Mucosa of rectum (tissue), 2 donors: ENCODE measurements at regions not wholly inside any gene's neighbourhood (a gene's known extent, or its start where the extent isn't known, plus 50 kb on each side); places are given as distances from the start of the nearest gene placed in this dataset.
"Not testable (repeated sequence)": the region's sequence is repeated elsewhere in the genome, so short reads cannot be mapped to it uniquely, and the experiment has no call there.

Experiments used
- H3K27ac ChIP-seq, 2 donors: one replicate each; pipeline ENCODE4 v1.7.0; 2013; ENCODE audit warnings: inconsistent platforms in 2 of 2, low read depth in 2 of 2, low read length in 2 of 2
- H3K27me3 ChIP-seq, 2 donors: one replicate each; pipeline ENCODE4 v1.7.0; 2013; ENCODE audit warnings: low read length in 2 of 2; ENCODE audit not compliant: control insufficient read depth in 2 of 2, insufficient read depth in 2 of 2
- H3K36me3 ChIP-seq, 2 donors: one replicate each; pipeline ENCODE4 v1.7.0; 2013; ENCODE audit warnings: low read length in 2 of 2; ENCODE audit not compliant: control insufficient read depth in 2 of 2, insufficient read depth in 2 of 2
- H3K4me1 ChIP-seq, 2 donors: one replicate each; pipeline ENCODE4 v1.7.0; 2013; ENCODE audit warnings: low read length in 2 of 2, mild to moderate bottlenecking in 1 of 2; ENCODE audit not compliant: control insufficient read depth in 2 of 2, insufficient read depth in 2 of 2
- H3K4me3 ChIP-seq, 2 donors: one replicate each; pipeline ENCODE4 v1.7.0; 2013; ENCODE audit warnings: low read length in 2 of 2
- H3K9ac ChIP-seq, 2 donors: one replicate each; pipeline ENCODE4 v1.7.0; 2013; ENCODE audit warnings: low read length in 2 of 2, low read depth in 1 of 2, mild to moderate bottlenecking in 1 of 2
- H3K9me3 ChIP-seq, 2 donors: one replicate each; pipeline ENCODE4 v1.7.0; 2013; ENCODE audit warnings: low read length in 2 of 2; ENCODE audit not compliant: control insufficient read depth in 2 of 2
- donor health status: healthy.
- donor health status: Normal muscosa, but diverticular disease.

DNA sequence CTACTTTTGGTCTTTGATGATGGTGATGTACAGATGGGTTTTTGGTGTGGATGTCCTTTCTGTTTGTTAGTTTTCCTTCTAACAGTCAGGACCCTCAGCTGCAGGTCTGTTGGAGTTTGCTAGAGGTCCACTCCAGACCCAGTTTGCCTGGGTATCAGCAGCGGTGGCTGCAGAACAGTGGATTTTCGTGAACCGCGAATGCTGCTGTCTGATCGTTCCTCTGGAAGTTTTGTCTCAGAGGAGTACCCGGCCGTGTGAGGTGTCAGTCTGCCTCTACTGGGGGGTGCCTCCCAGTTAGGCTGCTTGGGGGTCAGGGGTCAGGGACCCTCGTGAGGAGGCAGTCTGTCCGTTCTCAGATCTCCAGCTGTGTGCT lies 56.6 kb upstream of the TNFAIP8 start:
- not testable (repeated sequence) for H3K9ac ChIP-seq, H3K36me3 ChIP-seq, H3K27ac ChIP-seq, H3K4me1 ChIP-seq, H3K9me3 ChIP-seq, H3K4me3 ChIP-seq, H3K27me3 ChIP-seq

DNA sequence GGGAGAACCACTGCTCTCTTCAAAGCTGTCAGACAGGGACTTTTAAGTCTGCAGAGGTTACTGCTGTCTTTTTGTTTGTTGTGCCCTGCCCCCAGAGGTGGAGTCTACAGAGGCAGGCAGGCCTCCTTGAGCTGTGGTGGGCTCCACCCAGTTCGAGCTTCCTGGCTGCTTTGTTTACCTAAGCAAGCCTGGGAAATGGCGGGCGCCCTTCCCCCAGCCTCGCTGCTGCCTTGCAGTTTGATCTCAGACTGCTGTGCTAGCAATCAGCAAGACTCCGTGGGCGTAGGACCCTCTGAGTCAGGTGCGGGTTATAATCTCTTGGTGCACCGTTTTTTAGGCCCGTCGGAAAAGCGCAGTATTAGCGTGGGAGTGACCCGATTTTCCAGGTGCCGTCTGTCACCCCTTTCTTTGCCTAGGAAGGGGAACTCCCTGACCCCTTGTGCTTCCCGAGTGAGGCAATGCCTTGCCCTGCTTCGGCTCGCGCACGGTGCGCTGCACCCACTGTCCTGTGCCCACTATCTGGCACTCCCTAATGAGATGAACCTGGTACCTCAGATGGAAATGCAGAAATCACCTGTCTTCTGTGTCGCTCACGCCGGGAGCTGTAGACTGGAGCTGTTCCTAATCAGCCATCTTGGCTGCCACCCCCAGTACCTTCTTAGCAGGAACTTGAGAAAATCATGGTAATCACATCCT lies 56.1 kb upstream of the TNFAIP8 start:
- H3K27me3 ChIP-seq, H3K4me3 ChIP-seq, H3K9me3 ChIP-seq, H3K36me3 ChIP-seq, H3K9ac ChIP-seq, H3K27ac ChIP-seq, H3K4me1 ChIP-seq: not testable (repeated sequence)

DNA sequence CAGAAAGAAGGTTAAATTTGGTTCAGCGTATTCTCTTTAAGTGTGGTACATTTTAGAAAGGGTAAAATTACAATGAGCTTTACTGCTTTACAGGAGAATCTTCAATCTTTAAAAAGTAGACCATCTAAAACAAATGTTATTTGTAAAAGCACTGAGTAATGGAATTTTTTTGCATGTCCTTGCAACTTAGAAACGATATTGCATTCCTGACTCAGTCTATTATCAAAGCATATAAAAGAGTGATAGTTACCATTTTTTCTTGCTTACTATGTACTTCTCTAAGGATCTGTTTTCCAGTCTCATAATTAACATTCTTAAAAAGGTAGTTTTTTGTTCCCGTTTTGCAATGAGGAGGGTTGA lies 55.5 kb upstream of the TNFAIP8 start:
- H3K4me1 ChIP-seq, result peaks cover 0 to 8% of the 10 kb centered on the region in 2 donors
- no peaks in the 10 kb centered on the region for H3K27me3 ChIP-seq
- no peak overlapping the region for H3K4me3 ChIP-seq
- no peak overlapping the region for H3K27ac ChIP-seq
- H3K9ac ChIP-seq, result no peak overlapping the region
- no peaks in the 10 kb centered on the region for H3K9me3 ChIP-seq
- no peaks in the 10 kb centered on the region for H3K36me3 ChIP-seq

DNA sequence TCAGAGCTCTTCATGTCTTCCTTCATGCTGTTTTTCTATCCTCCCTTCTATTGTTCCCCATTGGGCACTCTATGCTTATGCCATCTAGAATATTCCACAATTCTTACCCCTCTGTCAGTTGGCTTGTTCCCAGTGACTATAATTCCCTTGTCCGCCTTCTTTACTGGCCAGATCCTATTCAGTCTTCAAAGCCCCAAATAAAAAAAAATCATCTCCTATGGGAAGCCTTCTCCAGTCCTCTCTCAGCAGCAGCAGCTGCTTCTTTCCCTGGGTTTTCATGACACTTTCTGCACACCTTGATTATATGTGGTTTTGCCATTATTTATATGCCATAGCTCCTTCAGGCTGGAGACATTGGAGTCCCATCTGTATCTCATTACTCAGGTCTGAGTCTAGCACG lies 54.6 kb upstream of the TNFAIP8 start:
- Histone ChIP-seq H3K27ac (no peak overlapping the region), H3K4me1 (peaks cover 0 to 8% of the 10 kb centered on the region in 2 donors), H3K4me3 (no peak overlapping the region), H3K9ac (no peak overlapping the region), H3K36me3 (no peaks in the 10 kb centered on the region), H3K27me3 (no peaks in the 10 kb centered on the region), H3K9me3 (no peaks in the 10 kb centered on the region)

DNA sequence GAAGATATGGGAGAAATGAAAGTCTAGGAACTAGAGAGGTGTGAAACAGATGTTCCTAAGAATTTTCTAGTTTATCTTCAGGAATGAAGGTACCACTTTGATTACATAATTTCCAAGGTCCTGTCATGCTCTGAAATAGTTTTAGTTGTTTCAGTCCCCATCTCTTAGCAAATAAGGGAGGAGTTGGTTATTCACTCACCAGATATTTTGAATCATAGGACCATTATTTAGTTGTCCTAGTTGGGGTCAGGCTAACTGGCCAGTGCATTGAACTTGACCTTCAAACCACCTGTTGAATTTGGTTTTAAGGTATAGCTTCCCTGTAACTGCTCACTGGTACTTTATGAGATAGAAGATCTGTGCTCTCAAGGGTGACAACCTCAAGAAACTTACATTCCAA lies 53.9 kb upstream of the TNFAIP8 start:
- H3K9ac ChIP-seq, result no peak overlapping the region
- no peak overlapping the region for H3K4me3 ChIP-seq
- no peaks in the 10 kb centered on the region for H3K36me3 ChIP-seq
- H3K4me1 ChIP-seq, result peaks cover 0 to 8% of the 10 kb centered on the region in 2 donors
- H3K27ac ChIP-seq, result no peak overlapping the region
- H3K9me3 ChIP-seq, result no peaks in the 10 kb centered on the region
- no peaks in the 10 kb centered on the region for H3K27me3 ChIP-seq

DNA sequence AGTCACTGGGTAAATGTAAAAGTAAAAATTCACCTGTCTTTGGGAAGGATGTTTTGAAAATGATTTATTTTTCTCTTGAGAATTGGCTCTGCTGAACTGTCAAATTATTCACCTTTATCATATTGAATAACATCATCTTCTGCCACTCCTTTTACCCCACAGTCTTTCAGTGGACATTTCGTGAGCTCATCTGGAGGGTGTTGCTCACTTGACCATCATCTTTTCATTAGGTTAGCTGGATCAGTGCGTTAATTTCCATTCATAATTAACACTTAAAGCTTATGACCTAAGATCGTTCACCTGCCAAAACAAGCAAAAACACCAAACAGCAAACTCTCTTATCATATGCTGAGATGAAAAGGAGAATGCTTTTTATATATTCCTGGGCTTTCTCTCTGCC lies 53.4 kb upstream of the TNFAIP8 start:
- no peak overlapping the region for H3K9ac ChIP-seq
- H3K9me3 ChIP-seq, result no peaks in the 10 kb centered on the region
- peaks cover 0 to 8% of the 10 kb centered on the region in 2 donors for H3K4me1 ChIP-seq
- H3K27ac ChIP-seq, result no peak overlapping the region
- no peaks in the 10 kb centered on the region for H3K36me3 ChIP-seq
- H3K4me3 ChIP-seq, result no peak overlapping the region
- H3K27me3 ChIP-seq, result no peaks in the 10 kb centered on the region

DNA sequence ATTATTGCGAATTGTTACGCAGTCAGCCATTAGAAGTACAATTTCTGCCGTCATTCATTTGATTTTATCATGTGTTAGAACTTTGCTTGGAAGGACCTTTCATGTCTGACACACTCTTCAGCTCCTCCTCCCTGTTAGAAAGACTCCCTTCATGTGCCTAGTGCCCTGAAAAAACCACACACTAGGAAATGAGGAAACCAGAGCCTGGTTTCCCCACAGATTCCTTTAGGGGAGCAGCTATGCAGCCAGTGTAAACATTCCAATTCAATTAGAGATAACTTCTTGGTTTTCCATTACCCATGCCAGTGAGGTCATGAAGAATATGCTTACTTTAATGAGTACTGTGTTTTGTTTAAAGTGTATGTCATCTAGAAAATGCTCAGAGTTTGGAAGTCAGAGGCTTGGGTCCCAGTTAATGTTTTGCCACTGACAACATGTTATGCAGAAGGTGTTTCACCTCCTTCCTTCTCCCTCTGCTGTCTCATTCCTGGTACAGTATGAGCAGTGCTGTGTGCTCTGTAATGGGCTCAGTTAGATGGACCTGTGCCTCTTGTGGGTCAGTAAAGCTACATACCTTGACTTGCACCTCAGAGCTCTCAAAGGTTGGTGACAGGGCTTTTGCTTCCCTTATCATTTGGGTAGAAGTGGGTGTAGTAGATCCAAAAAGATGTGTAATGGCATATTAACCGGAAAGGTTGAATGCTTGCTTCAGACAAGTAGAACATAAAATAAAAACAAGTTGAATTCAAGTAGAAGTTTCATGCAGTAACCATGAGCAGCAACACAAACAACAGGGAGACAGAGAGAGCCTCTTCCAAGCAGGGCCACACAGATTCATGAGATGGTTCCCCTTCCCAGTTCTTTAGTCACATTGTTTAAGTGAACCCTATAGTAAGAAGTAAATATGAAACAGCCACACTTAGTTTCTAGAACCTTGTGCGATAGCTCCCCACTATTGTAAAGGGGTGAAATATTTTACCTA lies 52.6 kb upstream of the TNFAIP8 start:
- H3K27ac ChIP-seq, result peak overlapping the region in 1 of 2 donors; percentile 5
- no peak overlapping the region for H3K9ac ChIP-seq
- H3K36me3 ChIP-seq, result no peaks in the 10 kb centered on the region
- H3K4me1 ChIP-seq, result peaks cover 5 to 8% of the 10 kb centered on the region in 2 donors
- H3K27me3 ChIP-seq, result no peaks in the 10 kb centered on the region
- no peaks in the 10 kb centered on the region for H3K9me3 ChIP-seq
- H3K4me3 ChIP-seq, result no peak overlapping the region

DNA sequence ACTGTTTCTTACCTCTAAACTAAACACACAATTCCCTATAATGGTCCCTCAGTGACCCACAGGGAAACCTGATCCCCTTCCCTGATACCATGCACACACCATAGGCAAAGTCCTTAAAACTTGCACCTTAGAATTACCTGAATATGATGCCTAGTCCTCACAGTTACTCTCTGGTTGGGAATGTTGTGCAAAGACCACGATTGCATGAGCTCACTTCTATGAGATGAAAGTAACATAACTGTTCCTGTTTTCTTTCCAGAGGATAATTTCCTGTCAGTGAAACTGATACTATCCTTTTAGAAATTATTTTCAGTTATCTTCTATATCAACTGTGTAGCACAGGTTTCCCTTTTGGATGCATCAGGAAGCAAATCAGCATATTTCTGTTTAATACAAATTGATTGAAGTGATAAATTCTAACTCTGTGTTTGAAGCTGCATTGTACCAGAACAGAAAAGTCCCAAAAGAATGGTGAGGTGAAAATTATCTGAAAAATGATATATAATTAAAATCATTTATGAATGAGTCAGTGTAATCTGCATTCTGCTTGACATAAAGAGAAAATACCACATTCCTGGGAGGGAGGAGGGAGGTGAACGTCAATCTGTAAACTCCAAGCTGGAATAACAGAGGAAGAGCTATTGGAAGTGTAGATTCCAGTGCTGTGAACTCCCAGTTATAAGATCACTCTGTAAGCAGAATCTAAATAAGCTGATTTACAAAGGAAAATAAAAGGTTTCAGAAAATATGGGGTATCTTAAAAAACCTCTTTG lies 51.2 kb upstream of the TNFAIP8 start:
- no peaks in the 10 kb centered on the region for H3K27me3 ChIP-seq
- no peak overlapping the region for H3K9ac ChIP-seq
- H3K36me3 ChIP-seq, result no peaks in the 10 kb centered on the region
- no peak overlapping the region for H3K4me3 ChIP-seq
- H3K4me1 ChIP-seq, result peaks cover 8 to 9% of the 10 kb centered on the region in 2 donors
- H3K27ac ChIP-seq, result no peak overlapping the region
- no peaks in the 10 kb centered on the region for H3K9me3 ChIP-seq
